Psoas muscle (tissue), 7 donors: ENCODE measurements at regions not wholly inside any gene's neighbourhood (a gene's known extent, or its start where the extent isn't known, plus 50 kb on each side); places are given as distances from the start of the nearest gene placed in this dataset.

Experiments
- ATAC-seq, 4 donors: fragments of 200-7000 bp; cut with Tn5 transposase; one replicate each; pipeline ENCODE4 v1.9.1; 2020; ENCODE audit warnings: moderate library complexity in 3 of 4, mild to moderate bottlenecking in 2 of 4
- DNase-seq, 2 donors: peaks; one replicate each; pipeline ENCODE4 v3.0.0-alpha.2; 2020
- H3K27ac ChIP-seq: fragments of 200-600 bp; one replicate; pipeline ENCODE4 v1.8.0; 2022
- H3K27me3 ChIP-seq, 3 donors: fragments of 200-600 bp in 1 of 3; one replicate each; pipeline versions ENCODE4 v1.6.1 to v1.8.0; 2013 to 2022; ENCODE audit warnings: low read length in 2 of 3, mild to moderate bottlenecking in 2 of 3, moderate library complexity in 1 of 3; ENCODE audit not compliant: insufficient read depth in 3 of 3
- H3K36me3 ChIP-seq, 2 donors: fragments of 200-600 bp in 1 of 2; one replicate each; pipeline versions ENCODE4 v1.6.1 to v1.8.0; 2013 to 2022; ENCODE audit warnings: low read depth in 1 of 2, mild to moderate bottlenecking in 1 of 2, moderate library complexity in 1 of 2; ENCODE audit not compliant: insufficient read depth in 1 of 2
- H3K4me1 ChIP-seq: fragments of 200-600 bp; one replicate; pipeline ENCODE4 v1.8.0; 2022
- H3K4me3 ChIP-seq: fragments of 200-600 bp; one replicate; pipeline ENCODE4 v1.8.0; 2022; ENCODE audit warnings: mild to moderate bottlenecking
- H3K9me3 ChIP-seq: fragments of 200-600 bp; one replicate; pipeline ENCODE4 v1.8.0; 2022
- CTCF ChIP-seq: fragments of 200-600 bp; IDR thresholded peaks from one replicate; pipeline ENCODE4 v1.8.0; 2022; ENCODE audit warnings: antibody characterized with exemption
- WGBS, 3 donors: extraction: QIAGEN DNeasy Blood & Tissue Kit; methylation state at CpG; one replicate each; pipeline versions ENCODE4 v1.1.6 to v1.1.7; 2013; 5-methylcytosine and 5-hydroxymethylcytosine counted together
- intact Hi-C, 2 donors: fragments of 100-400 bp; cut with DNase I; formaldehyde crosslinking; loops; one replicate each; pipeline versions ENCODE4 v1.11.0 to v1.14.2; 2022
- donor health status: healthy with polysubstance abuse.
- donor health status: DM: no; HTN: no; CAD: no; lungs with moderate emphysema.
- donor health status: Bipolar disorder and iron deficiency.
- donor health status: healthy.
- donor health status: DM: yes; HTN: yes; CAD: no.
- donor health status: DM: no; HTN: no; CAD: no.
- donor health status: DM: yes; HTN: yes; CAD: no.

- ATAC-seq (no peak), DNase-seq (no peak)
- WGBS, 3 donors, result 82 to 89% (median 88%) methylated on average over 2 of the region's 2 CpGs
- no peak for TF ChIP-seq CTCF
- no peaks in the 10 kb centered on the region for H3K27me3 ChIP-seq
- H3K4me3 ChIP-seq, result no peak overlapping the region
- no peaks in the 10 kb centered on the region for H3K9me3 ChIP-seq
- H3K36me3 ChIP-seq, result no peaks in the 10 kb centered on the region
- H3K27ac ChIP-seq, result no peak overlapping the region
- intact Hi-C loops, result no loop called here
- H3K4me1 ChIP-seq, result no peaks in the 10 kb centered on the region
Measured at GRCh38 chr7:52705768-52706167, 329.7 kb upstream of the POM121L12 start.

GRCh38 chr7:52700349-52700748 is 335.1 kb upstream of the POM121L12 start:
- Histone ChIP-seq H3K4me1 (no peaks in the 10 kb centered on the region), H3K36me3 (no peaks in the 10 kb centered on the region), H3K27ac (no peak overlapping the region), H3K4me3 (no peak overlapping the region), H3K27me3 (no peaks in the 10 kb centered on the region), H3K9me3 (no peaks in the 10 kb centered on the region)
- DNase-seq (no peak), ATAC-seq (no peak)
- TF ChIP-seq CTCF, result no peak
- intact Hi-C loops, result no loop called here
- WGBS, 3 donors, result 35 to 76% (median 62%) methylated on average over 2 of the region's 2 CpGs

GRCh38 chr7:52695973-52696595 is 339.3 kb upstream of the POM121L12 start:
- no peak for TF ChIP-seq CTCF
- Histone ChIP-seq H3K9me3 (no peaks in the 10 kb centered on the region), H3K36me3 (no peaks in the 10 kb centered on the region), H3K4me1 (no peaks in the 10 kb centered on the region), H3K27me3 (no peaks in the 10 kb centered on the region), H3K27ac (no peak overlapping the region), H3K4me3 (no peak overlapping the region)
- WGBS, 3 donors, result 31 to 40% (median 31%) methylated on average over 5 of the region's 5 CpGs
- no peak for DNase-seq
- intact Hi-C loops, result no loop called here
- no peak for ATAC-seq

GRCh38 chr7:52691257-52691656 is 344.2 kb upstream of the POM121L12 start:
- ATAC-seq, result no peak
- intact Hi-C loops, result no loop called here
- Histone ChIP-seq H3K9me3 (no peaks in the 10 kb centered on the region), H3K4me1 (no peaks in the 10 kb centered on the region), H3K36me3 (no peaks in the 10 kb centered on the region), H3K27ac (no peak overlapping the region), H3K27me3 (no peaks in the 10 kb centered on the region), H3K4me3 (no peak overlapping the region)
- 16 to 48% (median 22%) methylated on average over 1 of the region's 1 CpG for WGBS, 3 donors
- no peak for TF ChIP-seq CTCF
- DNase-seq, result no peak

- ATAC-seq (no peak), DNase-seq (no peak)
- no peaks in the 10 kb centered on the region for H3K4me1 ChIP-seq
- no peaks in the 10 kb centered on the region for H3K36me3 ChIP-seq
- TF ChIP-seq CTCF, result no peak
- 72 to 82% (median 81%) methylated on average over 2 of the region's 2 CpGs for WGBS, 3 donors
- no peak overlapping the region for H3K4me3 ChIP-seq
- no peak overlapping the region for H3K27ac ChIP-seq
- H3K9me3 ChIP-seq, result no peaks in the 10 kb centered on the region
- intact Hi-C loops, result no loop called here
- H3K27me3 ChIP-seq, result no peaks in the 10 kb centered on the region
Measured at GRCh38 chr7:52689912-52690311, 345.5 kb upstream of the POM121L12 start.
